GM12878 (cell line): ENCODE measurements at regions not wholly inside any gene's neighbourhood (a gene's known extent, or its start where the extent isn't known, plus 50 kb on each side); places are given as distances from the start of the nearest gene placed in this dataset.

Source experiments
- ATAC-seq: fragments of 200-7000 bp; cut with Tn5 transposase; 3 replicates; pipeline ENCODE4 v1.9.1; 2020; ENCODE audit warnings: mild to moderate bottlenecking, moderate library complexity
- BruUV-seq: library from RNA; stranded (reverse); fragments of 400-500 nt; replicated peaks from 2 replicates; lab custom pipeline; 2021; lab: Mats Ljungman, UMichigan
- CTCF ChIA-PET: fragments of 300-600 bp; sonication (Branson Sonifier 250); formaldehyde crosslinking; extraction: SDS; loops from one replicate; lab custom pipeline; 2021; ENCODE audit warnings: inconsistent platforms; lab: Yijun Ruan, JAX
- POLR2A ChIA-PET: fragments of 350-600 bp; formaldehyde crosslinking; extraction: SDS; loops from one replicate; lab custom pipeline; 2021; ENCODE audit warnings: inconsistent platforms; lab: Charles Lee
- RAD21 ChIA-PET: fragments of 300-600 bp; sonication (Branson Sonifier 250); formaldehyde crosslinking; loops from one replicate; lab custom pipeline; 2023; ENCODE audit warnings: antibody characterized with exemption; ENCODE audit not compliant: unreplicated experiment; lab: Charles Lee
- SMC1A ChIA-PET: fragments of 300-600 bp; sonication (Branson Sonifier 250); formaldehyde crosslinking; loops from one replicate; lab custom pipeline; 2023; ENCODE audit not compliant: unreplicated experiment, uncharacterized antibody; lab: Charles Lee
- DNase-seq: peaks from one replicate; pipeline ENCODE4 v3.0.0-alpha.2; 2011; ENCODE audit warnings: low read depth, low spot score
- FAIRE-seq: peaks from 3 replicates; lab custom pipeline; 2011; peaks lifted over from hg19 to GRCh38; lab: Jason Lieb, UNC
- H2AFZ ChIP-seq: 2 replicates; pipeline ENCODE4 v1.6.0; 2011; ENCODE audit warnings: low read depth, low read length, control low read depth; ENCODE audit not compliant: control insufficient read depth
- H3K27ac ChIP-seq: 2 replicates; pipeline ENCODE4 v1.5.1; 2011; ENCODE audit warnings: control low read depth; ENCODE audit not compliant: control insufficient read depth, insufficient read depth
- H3K27me3 ChIP-seq, 2 experiments: replicated peaks in 1 of 2; 2 replicates each; pipeline versions ENCODE4 v1.6.0 to v1.6.1; 2011; ENCODE audit warnings: low read length in 1 of 2; ENCODE audit not compliant: control insufficient read depth in 2 of 2, insufficient read depth in 2 of 2
- H3K36me3 ChIP-seq, 2 experiments: 2 replicates each; pipeline ENCODE4 v1.5.1; 2011; ENCODE audit warnings: low read length in 1 of 2; ENCODE audit not compliant: control insufficient read depth in 2 of 2, insufficient read depth in 2 of 2
- H3K4me1 ChIP-seq: 2 replicates; pipeline ENCODE4 v1.6.1; 2011; ENCODE audit warnings: mild to moderate bottlenecking, low read length, moderate library complexity, mixed read lengths; ENCODE audit not compliant: control insufficient read depth, insufficient read depth
- H3K4me2 ChIP-seq: 2 replicates; pipeline ENCODE4 v1.6.0; 2011; ENCODE audit warnings: control low read depth; ENCODE audit not compliant: control insufficient read depth, insufficient read depth
- H3K4me3 ChIP-seq: fragments of 200-600 bp; sonication (generic); 2 replicates; pipeline ENCODE4 v1.5.1; 2016
- H3K79me2 ChIP-seq: 2 replicates; pipeline ENCODE4 v1.6.0; 2011; ENCODE audit warnings: low read length; ENCODE audit not compliant: control insufficient read depth, insufficient read depth
- H3K9ac ChIP-seq: 2 replicates; pipeline ENCODE4 v1.8.0; 2011; ENCODE audit warnings: low read length, control low read depth, mixed read lengths; ENCODE audit not compliant: control insufficient read depth, insufficient read depth
- H3K9me3 ChIP-seq: replicated peaks from 3 replicates; pipeline ENCODE4 v1.5.1; 2011; ENCODE audit warnings: mild to moderate bottlenecking, low read length; ENCODE audit not compliant: control insufficient read depth, insufficient read depth
- H4K20me1 ChIP-seq: 2 replicates; pipeline ENCODE4 v1.6.0; 2011; ENCODE audit not compliant: control insufficient read depth, insufficient read depth
- ASH2L ChIP-seq: fragments of 300-600, 200-600 bp; sonication (generic); IDR thresholded peaks from 2 replicates; pipeline ENCODE4 v1.6.1; 2017; ENCODE audit warnings: low read depth, mild to moderate bottlenecking, borderline replicate concordance
- E2F4 ChIP-seq: IDR thresholded peaks from 2 replicates; pipeline ENCODE4 v1.6.1; 2012; ENCODE audit warnings: low read depth, low read length, improper control_type of control experiment
- MLLT1 ChIP-seq: fragments of 450-650 bp; IDR thresholded peaks from 2 replicates; pipeline ENCODE4 v1.6.1; 2016; ENCODE audit warnings: mild to moderate bottlenecking
- MYB ChIP-seq: fragments of 150-350 bp; IDR thresholded peaks from 2 replicates; pipeline ENCODE4 v1.6.1; 2014; ENCODE audit warnings: mild to moderate bottlenecking, low read depth, low read length, borderline replicate concordance
- NR2F1 ChIP-seq: fragments of 450-650 bp; conservative IDR thresholded peaks from 2 replicates; pipeline ENCODE4 v1.6.1; 2017; ENCODE audit warnings: mild to moderate bottlenecking
- SIX5 ChIP-seq: IDR thresholded peaks from 2 replicates; pipeline ENCODE4 v1.6.1; 2011; ENCODE audit warnings: mild to moderate bottlenecking, low read depth, low read length, moderate library complexity; ENCODE audit not compliant: severe bottlenecking
- ZBED1 ChIP-seq: IDR thresholded peaks from 2 replicates; pipeline ENCODE4 v1.6.1; 2016; ENCODE audit warnings: borderline replicate concordance
- ZZZ3 ChIP-seq: IDR thresholded peaks from 2 replicates; pipeline ENCODE4 v1.6.1; 2011; ENCODE audit warnings: low read depth; ENCODE audit not compliant: control insufficient read depth, insufficient read length
- WGBS: methylation state at CpG from one replicate; pipeline ENCODE4 v1.1.6; 2016; ENCODE audit warnings: low lambda C conversion rate; ENCODE audit not compliant: insufficient replicate concordance, insufficient coverage; ENCODE audit errors: missing lambda C conversion rate; 5-methylcytosine and 5-hydroxymethylcytosine counted together
- in situ Hi-C: fragments of 300-500 bp; cut with MboI; formaldehyde crosslinking; loops from 9 replicates; pipeline ENCODE4 v1.14.3; 2018; ENCODE audit warnings: mixed read lengths
- intact Hi-C: fragments of 100-400 bp; cut with micrococcal nuclease; formaldehyde crosslinking; loops from one replicate; pipeline ENCODE4 v1.14.2; 2022; ENCODE audit not compliant: unreplicated experiment

- no peak for TF ChIP-seq MLLT1
- TF ChIP-seq ZZZ3, result no peak
- TF ChIP-seq MYB, result no peak
Observed at GRCh38 chr1:223006371-223006770, 136.7 kb downstream of the TLR5 start (continued).

- Histone ChIP-seq H3K4me2 (no peak overlapping the region), H2AFZ (no peak overlapping the region), H3K27me3 (no peaks in the 10 kb centered on the region; a peak in 1 of 4 replicates), H3K9me3 (no peaks in the 10 kb centered on the region), H3K27ac (no peak overlapping the region), H3K36me3 (no peaks in the 10 kb centered on the region), H3K79me2 (no peaks in the 10 kb centered on the region), H3K9ac (no peak overlapping the region), H4K20me1 (no peaks in the 10 kb centered on the region), H3K4me3 (no peak overlapping the region), H3K4me1 (no peaks in the 10 kb centered on the region)
- in situ Hi-C loops, result no loop called here
- BruUV-seq, result no TSS peak
- FAIRE-seq, result no peak
- DNase-seq, result no peak
- POLR2A ChIA-PET, result no interaction called here
- TF ChIP-seq E2F4 (no peak), ZBED1 (no peak), SIX5 (no peak), NR2F1 (no peak), ASH2L (no peak)
- ATAC-seq, result no peak
- RAD21 ChIA-PET, result no interaction called here
- SMC1A ChIA-PET, result no interaction called here
- WGBS, result 50% methylated on average over 11 of the region's 11 CpGs
- CTCF ChIA-PET, result no interaction called here
- intact Hi-C loops, result no loop called here
Observed at GRCh38 chr1:223006917-223007648, 136.0 kb downstream of the TLR5 start.
